HT-29 (cell line): ENCODE measurements at regions not wholly inside any gene's neighbourhood (a gene's known extent, or its start where the extent isn't known, plus 50 kb on each side); places are given as distances from the start of the nearest gene placed in this dataset.

Experiments
- DNase-seq: peaks from one replicate; pipeline ENCODE4 v3.0.0-alpha.2; 2015; ENCODE audit warnings: low spot score

- no peak for DNase-seq
Measured at GRCh38 chr18:64258111-64258650, 109.3 kb upstream of the LINC00305 start.

- DNase-seq = no peak
Measured at GRCh38 chr18:64254399-64255093, 105.7 kb upstream of the LINC00305 start.

GRCh38 chr18:64253873-64254272, 105.0 kb upstream of the LINC00305 start:
- no peak for DNase-seq

- DNase-seq = no peak
Measured at GRCh38 chr18:64253222-64253621, 104.3 kb upstream of the LINC00305 start.

- no peak for DNase-seq
Measured at GRCh38 chr18:64248836-64249235, 99.9 kb upstream of the LINC00305 start.

- DNase-seq = no peak
Measured at GRCh38 chr18:64245126-64245861, 96.4 kb upstream of the LINC00305 start.

GRCh38 chr18:64244571-64244970, 95.7 kb upstream of the LINC00305 start:
- peak; percentile 3 for DNase-seq

- DNase-seq = no peak
Measured at GRCh38 chr18:64240316-64240715, 91.4 kb upstream of the LINC00305 start.

GRCh38 chr18:64238076-64238475, 89.2 kb upstream of the LINC00305 start:
- no peak for DNase-seq

- no peak for DNase-seq
Measured at GRCh38 chr18:64234321-64234720, 85.4 kb upstream of the LINC00305 start.

GRCh38 chr18:64233851-64234250, 85.0 kb upstream of the LINC00305 start:
- no peak for DNase-seq

- DNase-seq = no peak
Measured at GRCh38 chr18:64220941-64221340, 72.1 kb upstream of the LINC00305 start.

- DNase-seq = no peak
Measured at GRCh38 chr18:64219517-64219916, 70.6 kb upstream of the LINC00305 start.

- DNase-seq = no peak
Measured at GRCh38 chr18:64210401-64210949, 61.6 kb upstream of the LINC00305 start.

- peak; percentile 30 for DNase-seq
Measured at GRCh38 chr18:64208516-64208915, 59.6 kb upstream of the LINC00305 start.

GRCh38 chr18:64207820-64208219, 58.9 kb upstream of the LINC00305 start:
- DNase-seq = no peak

- DNase-seq = no peak
Measured at GRCh38 chr18:64203295-64203694, 54.4 kb upstream of the LINC00305 start.

GRCh38 chr18:64202863-64203262, 54.0 kb upstream of the LINC00305 start:
- DNase-seq = no peak

- DNase-seq = no peak
Measured at GRCh38 chr18:64202210-64202836, 53.4 kb upstream of the LINC00305 start.

GRCh38 chr18:64201781-64202180, 52.9 kb upstream of the LINC00305 start:
- no peak for DNase-seq

GRCh38 chr18:64199581-64199980, 50.7 kb upstream of the LINC00305 start:
- no peak for DNase-seq
